ENCODE measurements at regions not wholly inside any gene's neighbourhood (a gene's known extent, or its start where the extent isn't known, plus 50 kb on each side); places are given as distances from the start of the nearest gene placed in this dataset.
"Not testable (repeated sequence)": the region's sequence is repeated elsewhere in the genome, so short reads cannot be mapped to it uniquely, and the experiment has no call there.

DNA sequence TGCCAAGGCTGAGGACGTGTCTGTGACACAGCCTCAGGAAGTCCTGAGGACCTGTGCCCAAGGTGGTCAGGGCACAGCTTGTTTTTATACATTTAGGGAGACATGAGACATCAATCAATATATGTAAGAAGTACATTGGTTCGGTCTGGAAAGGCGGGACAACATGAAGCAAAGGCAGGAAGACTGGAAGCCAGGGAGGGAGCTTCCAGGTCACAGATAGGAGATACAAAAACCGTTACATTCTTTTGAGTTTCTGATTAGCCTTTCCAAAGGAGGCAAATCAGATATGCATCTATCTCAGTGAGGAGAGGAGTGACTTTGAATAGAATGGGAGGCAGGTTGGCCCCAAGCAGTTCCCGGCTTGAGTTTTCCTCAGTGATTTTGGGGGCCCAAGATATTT is 127.1 kb upstream of the SGCG start:
- not testable (repeated sequence) for DNase-seq

DNA sequence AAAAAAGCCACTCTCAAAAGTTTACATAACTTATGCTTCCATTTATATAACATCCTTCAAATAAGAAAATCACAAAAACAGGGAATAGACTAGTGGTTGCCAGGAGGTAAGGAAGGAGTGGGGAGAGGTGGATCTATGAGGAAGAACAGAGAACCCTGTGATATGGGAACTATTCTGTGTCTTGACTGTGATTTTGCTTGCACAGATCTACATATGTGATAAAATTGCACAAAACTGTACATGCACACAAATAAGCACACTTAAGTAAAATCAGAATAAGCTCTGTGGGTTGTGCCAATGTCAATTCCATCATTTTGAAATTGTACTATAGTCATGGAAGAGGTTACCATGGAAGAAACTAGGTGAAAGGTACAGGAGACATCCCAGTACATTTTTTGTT is 121.6 kb upstream of the SGCG start:
- DNase-seq, result no peak

DNA sequence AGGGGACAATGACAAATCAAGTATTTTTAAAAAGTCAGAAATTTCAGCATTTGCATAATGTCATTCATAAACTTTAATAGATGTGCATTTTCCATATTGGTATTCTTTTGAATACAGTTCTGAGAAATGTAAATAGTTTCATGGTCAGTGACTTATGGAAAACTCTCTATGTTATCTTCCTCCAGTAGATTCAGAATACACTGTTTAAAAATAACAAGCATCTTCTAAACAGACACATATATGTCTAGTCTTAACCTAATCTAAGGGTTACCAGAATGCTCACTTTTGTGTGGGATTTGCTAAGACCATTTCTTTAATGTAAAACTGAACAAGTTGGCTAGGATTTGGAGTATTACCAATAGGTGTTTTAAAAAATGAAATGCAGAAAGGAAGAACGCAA is 119.8 kb upstream of the SGCG start:
- DNase-seq, result no peak

DNA sequence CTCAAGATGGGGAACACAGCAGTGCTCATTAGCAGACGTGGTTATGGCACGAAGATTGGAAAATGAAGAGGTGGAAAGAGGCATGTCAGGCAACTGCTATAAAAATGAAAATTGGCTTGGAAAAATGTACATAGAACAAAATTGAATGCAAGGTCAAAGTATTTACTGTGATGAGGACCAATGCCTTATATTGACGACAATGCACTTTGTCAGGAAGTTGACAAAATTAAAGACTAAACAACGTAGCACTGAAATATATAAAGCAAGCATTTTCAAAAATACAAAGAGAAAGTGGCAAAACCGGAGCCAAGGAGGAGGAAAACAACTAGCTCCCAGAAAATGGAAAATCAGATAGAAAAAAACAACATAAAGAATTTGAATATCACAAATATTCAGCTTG is 113.7 kb upstream of the SGCG start:
- no peak for DNase-seq

DNA sequence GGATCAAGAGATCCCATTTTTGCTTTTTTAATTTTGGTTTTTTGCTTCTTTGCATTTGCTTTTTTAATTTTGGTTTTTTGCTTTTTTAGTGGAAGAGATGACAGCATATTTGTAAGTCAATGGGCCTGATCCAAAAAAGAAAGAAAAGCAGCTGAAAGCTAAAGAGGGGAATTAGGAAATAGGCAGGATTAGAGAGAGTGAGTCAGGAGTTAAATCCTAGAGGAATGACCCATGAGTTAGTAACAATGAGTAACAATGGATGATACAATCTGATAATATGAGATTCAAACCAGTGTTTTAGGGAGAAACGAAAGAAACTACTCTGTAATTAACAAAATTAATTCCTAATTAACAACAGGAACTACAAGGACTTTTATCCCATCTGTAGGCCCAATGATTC is 111.2 kb upstream of the SGCG start:
- DNase-seq, result no peak

DNA sequence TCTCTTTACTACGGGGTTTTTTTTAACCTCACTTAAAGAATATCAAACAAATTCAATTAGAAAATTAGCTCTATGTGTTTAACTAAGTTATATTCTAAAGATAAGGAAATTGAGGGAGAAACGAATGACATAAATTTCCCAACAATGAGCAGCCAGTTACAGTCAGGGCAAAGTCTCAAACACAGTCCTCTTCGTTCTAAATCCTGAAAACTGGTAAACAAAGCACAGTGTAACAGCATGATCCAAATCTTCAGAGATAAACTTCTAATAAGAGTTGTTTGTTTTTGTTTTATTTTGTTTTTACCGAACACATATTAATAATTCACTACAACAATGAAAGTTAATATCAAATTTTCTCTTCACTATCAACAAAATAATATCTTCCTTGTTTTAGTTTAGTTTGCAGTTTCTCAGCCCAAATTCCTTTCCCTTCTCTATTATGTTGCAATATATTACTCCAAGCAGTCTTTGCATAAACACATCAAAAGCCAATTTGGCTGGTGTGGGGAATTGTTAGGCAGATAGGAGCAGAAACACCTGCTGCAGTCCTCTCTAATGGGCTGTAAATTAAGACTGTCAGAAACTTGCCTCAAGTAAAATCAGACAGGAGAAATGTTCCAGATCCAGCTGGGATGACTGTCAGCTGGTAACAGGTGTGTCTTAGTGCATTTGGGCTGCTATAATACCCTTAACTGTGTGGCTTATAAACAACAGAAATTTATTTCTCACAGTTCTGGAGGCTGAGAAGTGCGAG is 106.5 kb upstream of the SGCG start:
- no peak for DNase-seq

DNA sequence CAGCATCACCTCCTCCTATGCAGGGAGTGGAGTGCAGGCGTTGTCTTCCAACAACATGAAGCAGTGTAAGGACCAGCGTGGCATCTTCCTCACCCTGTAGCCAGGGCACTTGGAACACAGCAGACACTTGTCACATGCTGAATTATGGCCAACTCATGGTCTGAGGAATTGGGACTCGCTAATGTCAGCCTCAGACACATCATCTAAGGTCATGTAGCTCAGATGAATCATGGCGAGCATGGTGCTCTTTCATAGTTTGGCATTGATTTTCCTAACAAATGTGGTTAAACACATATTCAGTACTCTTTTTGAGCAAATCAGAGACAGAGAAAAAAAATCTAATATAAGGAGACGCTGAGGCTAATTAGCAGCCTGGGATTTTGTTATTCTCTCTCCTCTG is 99.6 kb upstream of the SGCG start:
- no peak for DNase-seq

DNA sequence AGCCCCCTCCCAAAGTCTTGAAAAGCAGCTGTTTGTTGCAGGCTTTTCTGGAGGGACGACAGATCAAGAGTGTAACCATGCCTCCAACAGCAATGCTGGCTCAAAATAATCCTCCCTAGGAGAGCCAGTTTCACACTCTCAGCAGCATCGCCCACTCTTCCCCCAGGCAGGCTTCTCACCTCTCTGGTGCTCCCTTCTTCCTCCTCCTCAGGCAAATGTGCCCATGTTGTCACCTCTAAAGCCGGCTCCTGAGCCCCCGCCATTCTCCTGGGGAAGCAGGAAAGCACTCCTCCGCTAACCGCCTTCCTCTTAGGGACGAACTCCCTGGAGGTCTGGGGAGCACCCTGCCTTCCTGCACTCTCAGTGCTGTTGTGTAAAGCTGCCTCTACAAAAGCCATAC is 98.9 kb upstream of the SGCG start:
- DNase-seq, result no peak

DNA sequence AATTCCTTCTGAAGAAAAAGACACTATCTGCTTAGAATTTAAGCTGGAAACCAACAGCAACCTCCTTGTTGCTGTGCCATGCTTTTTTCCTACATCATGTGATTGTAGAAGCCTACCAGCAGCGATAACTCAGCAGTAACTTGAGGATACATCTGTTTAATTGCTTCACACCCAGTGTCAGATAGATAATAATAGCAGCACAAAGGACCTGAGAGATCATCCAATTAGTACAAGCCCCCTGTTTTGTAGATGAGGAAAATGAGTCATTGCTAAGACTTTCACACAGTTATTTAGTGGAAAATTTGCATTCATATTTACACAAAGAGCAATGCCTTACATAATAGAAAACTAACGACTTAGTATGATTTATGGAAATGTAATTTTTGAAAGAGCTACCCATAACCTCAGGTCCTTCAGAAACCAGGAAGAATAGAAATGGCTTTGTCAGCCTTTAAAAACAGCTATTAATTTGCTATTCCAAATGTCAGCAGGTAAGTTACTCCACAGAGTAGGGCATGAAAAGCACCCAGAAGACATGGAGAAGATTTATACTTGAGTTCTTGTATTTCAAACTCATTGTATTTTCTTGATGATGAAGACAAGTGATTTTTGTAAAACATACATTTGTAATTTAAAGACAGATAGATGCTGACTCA is 93.7 kb upstream of the SGCG start:
- DNase-seq, result no peak

DNA sequence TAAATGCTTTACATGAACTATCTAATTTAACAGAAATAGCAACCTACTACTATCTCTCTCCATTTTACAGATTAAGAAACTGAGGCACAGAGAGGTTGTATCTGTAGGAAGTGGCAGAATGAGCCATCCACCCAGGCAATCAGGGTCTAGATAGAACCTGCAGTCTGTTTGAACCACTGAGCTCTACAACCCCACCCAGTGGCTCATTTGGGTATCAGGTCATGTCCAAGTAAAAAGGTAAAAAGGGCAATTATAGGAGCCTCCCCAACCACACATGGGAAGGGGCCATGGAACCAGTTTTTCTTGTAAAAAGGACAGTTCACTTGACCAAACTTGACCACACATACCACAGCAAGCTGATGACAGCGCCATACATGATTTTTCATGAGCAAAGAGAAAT is 92.9 kb upstream of the SGCG start:
- peak; percentile 5 for DNase-seq

DNA sequence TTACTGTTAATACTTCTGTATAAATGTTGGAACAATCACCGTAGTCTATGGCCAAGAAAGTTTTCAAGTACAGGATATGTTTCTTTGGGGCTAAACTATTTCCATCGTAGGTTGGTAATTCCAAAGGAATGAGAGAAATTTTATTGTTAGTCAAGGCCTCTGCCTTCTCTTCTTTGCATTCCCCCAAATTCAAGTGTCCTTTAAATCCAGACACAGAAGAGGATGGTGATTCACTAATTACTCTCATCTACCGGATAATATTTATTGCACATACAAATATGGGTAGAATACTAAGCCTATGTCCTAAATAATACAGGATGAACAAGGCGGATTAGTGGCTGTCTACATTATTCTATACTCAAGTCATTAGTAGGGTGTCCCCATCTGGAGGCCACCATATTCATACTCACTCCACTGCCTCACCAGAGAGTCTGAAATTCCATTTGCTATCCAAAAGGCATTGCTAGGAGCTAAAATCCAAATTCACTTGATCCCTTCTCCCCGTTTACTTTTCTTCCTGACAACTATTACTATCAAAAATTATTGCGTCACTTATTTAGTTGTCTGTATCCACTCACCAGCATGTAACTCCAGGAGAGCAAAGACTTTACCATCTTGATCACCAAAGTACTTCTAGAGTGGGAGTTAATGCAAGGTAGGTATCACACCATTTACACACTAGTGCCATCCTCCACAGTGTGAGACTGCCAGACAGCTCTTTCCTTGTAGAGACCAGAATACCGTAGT is 82.4 kb upstream of the SGCG start:
- DNase-seq, result no peak

DNA sequence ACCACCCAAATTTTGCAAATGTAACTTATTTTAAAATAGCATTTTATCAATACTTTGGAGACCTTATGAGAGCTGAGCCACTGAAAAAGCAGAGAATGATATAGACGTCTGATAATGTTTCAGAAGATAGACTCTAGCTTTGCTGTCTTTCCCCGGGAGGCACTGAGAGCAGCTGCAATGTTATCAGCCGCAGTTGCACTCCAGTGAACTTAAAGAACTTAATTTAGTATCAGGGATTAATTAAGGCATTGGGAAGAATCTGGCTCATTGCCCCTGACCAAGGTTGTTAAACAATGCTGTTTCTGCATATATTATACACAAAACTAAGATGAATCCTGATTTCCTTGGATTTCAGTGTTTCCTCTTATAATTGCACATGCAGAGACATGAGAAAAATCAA is 75.7 kb upstream of the SGCG start:
- DNase-seq, result no peak

DNA sequence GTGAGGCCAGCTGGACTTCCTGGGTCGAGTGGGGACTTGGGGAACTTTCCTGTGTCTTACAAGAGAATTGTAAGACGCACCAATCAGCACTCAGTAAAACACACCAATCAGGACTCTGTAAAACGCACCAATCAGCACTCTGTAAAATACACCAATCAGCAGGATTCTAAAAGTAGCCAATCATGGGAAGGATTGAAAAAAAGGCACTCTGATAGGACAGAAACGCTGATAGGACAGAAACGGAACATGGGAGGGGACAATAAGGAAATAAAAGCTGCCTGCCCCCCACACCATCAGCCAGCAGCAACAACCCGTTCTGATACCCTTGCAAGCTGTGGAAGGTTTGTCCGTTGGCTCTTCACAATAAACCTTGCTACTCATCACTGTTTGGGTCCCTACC is 73.1 kb upstream of the SGCG start:
- no peak for DNase-seq

DNA sequence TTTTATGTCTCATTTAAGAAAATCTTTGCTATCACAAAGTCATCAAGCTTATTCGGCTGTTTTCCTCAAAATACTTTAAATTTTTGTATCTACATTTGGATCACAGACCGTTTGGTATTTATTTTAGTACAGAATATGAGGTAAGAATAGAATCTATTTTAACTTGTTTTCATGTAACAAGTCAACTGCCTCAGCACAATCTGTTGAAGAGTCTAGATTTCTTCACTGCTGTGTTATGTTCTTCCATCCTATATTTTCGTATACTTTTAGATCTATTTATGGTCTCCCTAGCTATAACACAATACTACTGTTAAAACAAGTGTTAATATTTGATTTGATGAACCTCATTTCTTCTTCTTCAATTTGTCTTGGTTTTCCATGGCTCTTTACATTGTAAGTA is 61.6 kb upstream of the SGCG start:
- no peak for DNase-seq

DNA sequence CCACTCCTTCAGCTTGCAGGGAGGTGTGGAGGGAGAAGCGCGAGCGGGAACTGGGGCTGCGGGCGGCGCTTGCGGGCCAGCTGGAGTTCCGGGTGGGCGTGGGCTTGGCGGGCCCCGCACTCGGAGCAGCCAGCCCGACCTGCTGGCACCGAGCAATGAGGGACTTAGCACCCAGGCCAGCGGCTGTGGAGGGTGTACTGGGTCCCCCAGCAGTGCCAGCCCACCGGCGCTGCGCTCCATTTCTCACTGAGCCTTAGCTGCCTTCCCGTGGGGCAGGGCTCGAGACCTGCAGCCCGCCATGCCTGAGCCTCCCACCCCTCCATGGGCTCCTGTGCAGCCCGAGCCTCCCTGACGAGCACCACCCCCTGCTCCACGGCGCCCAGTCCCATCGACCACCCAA is 53.2 kb upstream of the SGCG start:
- not testable (repeated sequence) for DNase-seq

DNA sequence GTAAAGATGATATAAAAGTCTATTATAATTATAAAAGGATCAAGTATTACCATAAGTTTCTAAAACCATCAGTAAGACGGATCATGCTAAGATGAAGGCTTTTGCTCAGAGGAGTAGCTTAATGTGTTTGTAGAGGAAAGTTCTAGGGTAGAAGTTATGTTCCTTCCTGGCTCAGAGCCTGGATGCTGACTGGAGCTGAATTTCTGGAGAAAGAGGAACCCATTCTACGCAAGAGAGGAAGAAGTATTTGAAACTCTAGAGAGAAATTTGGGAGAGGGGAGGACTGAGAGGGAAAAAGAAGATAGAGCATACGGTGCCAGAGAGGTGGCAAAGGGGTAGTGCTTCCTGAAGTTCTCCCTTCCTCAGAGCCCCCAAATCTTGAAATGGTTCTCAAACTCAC is 51.4 kb upstream of the SGCG start:
- no peak for DNase-seq

Data from RPMI8226 (cell line).